Liver (tissue), 8 donors: ENCODE measurements at regions not wholly inside any gene's neighbourhood (a gene's known extent, or its start where the extent isn't known, plus 50 kb on each side); places are given as distances from the start of the nearest gene placed in this dataset.

Experiments used
- DNase-seq: peaks from one replicate; pipeline ENCODE4 v3.0.0-alpha.2; 2017; ENCODE audit warnings: low spot score
- H3K27ac ChIP-seq, 2 donors: one replicate each; pipeline ENCODE4 v1.7.0; 2013; ENCODE audit warnings: inconsistent platforms in 2 of 2, low read length in 2 of 2, control low read depth in 1 of 2, low read depth in 1 of 2, mild to moderate bottlenecking in 1 of 2
- H3K27me3 ChIP-seq, 4 donors: one replicate each; pipeline versions ENCODE4 v1.6.1 to v1.7.0; 2013; ENCODE audit warnings: low read length in 3 of 4, inconsistent platforms in 1 of 4, mild to moderate bottlenecking in 1 of 4, moderate library complexity in 1 of 4; ENCODE audit not compliant: control insufficient read depth in 4 of 4, insufficient read depth in 4 of 4
- H3K36me3 ChIP-seq, 4 donors: one replicate each; pipeline versions ENCODE4 v1.6.1 to v1.7.0; 2013; ENCODE audit warnings: low read length in 3 of 4, mild to moderate bottlenecking in 3 of 4, low read depth in 1 of 4, moderate library complexity in 1 of 4; ENCODE audit not compliant: control insufficient read depth in 4 of 4, insufficient read depth in 3 of 4
- H3K4me1 ChIP-seq, 4 donors: one replicate each; pipeline versions ENCODE4 v1.6.1 to v1.7.0; 2013; ENCODE audit warnings: low read length in 3 of 4, mild to moderate bottlenecking in 3 of 4, moderate library complexity in 1 of 4; ENCODE audit not compliant: control insufficient read depth in 4 of 4, insufficient read depth in 4 of 4
- H3K4me3 ChIP-seq, 3 donors: one replicate each; pipeline versions ENCODE4 v1.6.1 to v1.7.0; 2013; ENCODE audit warnings: low read length in 3 of 3, control low read depth in 1 of 3, low read depth in 1 of 3, mild to moderate bottlenecking in 1 of 3
- H3K9ac ChIP-seq, 2 donors: one replicate each; pipeline ENCODE4 v1.7.0; 2013; ENCODE audit warnings: low read length in 2 of 2, mild to moderate bottlenecking in 2 of 2, moderate library complexity in 2 of 2, control low read depth in 1 of 2, low read depth in 1 of 2
- H3K9me3 ChIP-seq, 4 donors: one replicate each; pipeline versions ENCODE4 v1.6.1 to v1.7.0; 2013; ENCODE audit warnings: low read length in 3 of 4; ENCODE audit not compliant: control insufficient read depth in 4 of 4
- ATF3 ChIP-seq: IDR thresholded peaks from 2 replicates; pipeline ENCODE4 v1.6.1; 2016; ENCODE audit warnings: antibody characterized with exemption
- EGR1 ChIP-seq, 2 donors: IDR thresholded peaks; 2 replicates each; pipeline ENCODE4 v1.6.1; 2016 to 2018; ENCODE audit warnings: antibody characterized with exemption in 2 of 2, low read depth in 2 of 2
- FOXA1 ChIP-seq: IDR thresholded peaks from 2 replicates; pipeline ENCODE4 v1.6.1; 2016; ENCODE audit warnings: antibody characterized with exemption
- FOXA2 ChIP-seq: IDR thresholded peaks from 2 replicates; pipeline ENCODE4 v1.6.1; 2016; ENCODE audit warnings: antibody characterized with exemption
- GABPA ChIP-seq, 2 donors: IDR thresholded peaks in 1 of 2; conservative IDR thresholded peaks in 1 of 2; 2 replicates each; pipeline ENCODE4 v1.6.1; 2016; ENCODE audit warnings: antibody characterized with exemption in 2 of 2, mild to moderate bottlenecking in 1 of 2, moderate library complexity in 1 of 2
- HNF4A ChIP-seq, 2 donors: conservative IDR thresholded peaks; 2 replicates each; pipeline ENCODE4 v1.6.1; 2016; ENCODE audit warnings: antibody characterized with exemption in 2 of 2, mild to moderate bottlenecking in 2 of 2
- HNF4G ChIP-seq: IDR thresholded peaks from 2 replicates; pipeline ENCODE4 v1.6.1; 2016; ENCODE audit warnings: antibody characterized with exemption
- JUND ChIP-seq, 2 donors: IDR thresholded peaks; 2 replicates each; pipeline ENCODE4 v1.6.1; 2016; ENCODE audit warnings: antibody characterized with exemption in 2 of 2
- NR2F2 ChIP-seq: IDR thresholded peaks from 2 replicates; pipeline ENCODE4 v1.6.1; 2016; ENCODE audit warnings: antibody characterized with exemption
- RAD21 ChIP-seq, 2 donors: IDR thresholded peaks; 2 replicates each; pipeline ENCODE4 v1.6.1; 2016; ENCODE audit warnings: antibody characterized with exemption in 2 of 2, mild to moderate bottlenecking in 2 of 2
- REST ChIP-seq: IDR thresholded peaks from 2 replicates; pipeline ENCODE4 v1.6.1; 2016; ENCODE audit warnings: antibody characterized with exemption, mild to moderate bottlenecking
- RXRA ChIP-seq, 2 donors: IDR thresholded peaks; 2 replicates each; pipeline ENCODE4 v1.6.1; 2017 to 2018; ENCODE audit warnings: antibody characterized with exemption in 2 of 2, mild to moderate bottlenecking in 1 of 2
- SP1 ChIP-seq: IDR thresholded peaks from 2 replicates; pipeline ENCODE4 v1.6.1; 2018; ENCODE audit warnings: antibody characterized with exemption, mild to moderate bottlenecking
- TAF1 ChIP-seq: conservative IDR thresholded peaks from 2 replicates; pipeline ENCODE4 v1.6.1; 2016; ENCODE audit warnings: antibody characterized with exemption, mild to moderate bottlenecking
- YY1 ChIP-seq: IDR thresholded peaks from 2 replicates; pipeline ENCODE4 v1.6.1; 2016; ENCODE audit warnings: antibody characterized with exemption, mild to moderate bottlenecking
- WGBS: extraction: QIAGEN DNeasy Blood & Tissue Kit; methylation state at CpG from one replicate; pipeline ENCODE4 v1.1.7; 2013; 5-methylcytosine and 5-hydroxymethylcytosine counted together
- TF ChIP-seq, protein P1 (sequence below): IDR thresholded peaks from 2 replicates; pipeline ENCODE4 v1.6.1; 2016; ENCODE audit warnings: antibody characterized with exemption
- TF ChIP-seq, protein P2 (sequence below): IDR thresholded peaks from 2 replicates; pipeline ENCODE4 v1.6.1; 2016; ENCODE audit warnings: antibody characterized with exemption
- TF ChIP-seq, protein P3 (sequence below): fragments of 150-350 bp; IDR thresholded peaks from 2 replicates; pipeline ENCODE4 v1.5.1; 2017; ENCODE audit warnings: improper control_type of control experiment, low read depth, low read length; ENCODE audit not compliant: missing input control
- donor health status: healthy.
- donor health status: healthy.
- donor health status: healthy.
- donor health status: healthy.
- donor health status: healthy.

- 27% methylated on average over 1 of the region's 1 CpG for WGBS
- no peak overlapping the region for H3K9ac ChIP-seq
- no peaks in the 10 kb centered on the region for H3K36me3 ChIP-seq
- no peaks in the 10 kb centered on the region for H3K27me3 ChIP-seq
- no peaks in the 10 kb centered on the region for H3K4me1 ChIP-seq
- no peak for TF ChIP-seq TAF1
- no peak for TF ChIP-seq JUND (IDR thresholded peaks at IDR 0.05)
- no peak for TF ChIP-seq RAD21 (IDR thresholded peaks at IDR 0.05)
- no peak for TF ChIP-seq YY1
- TF ChIP-seq NR2F2 = no peak
- TF ChIP-seq HNF4G = no peak
- TF ChIP-seq, protein P1, sequence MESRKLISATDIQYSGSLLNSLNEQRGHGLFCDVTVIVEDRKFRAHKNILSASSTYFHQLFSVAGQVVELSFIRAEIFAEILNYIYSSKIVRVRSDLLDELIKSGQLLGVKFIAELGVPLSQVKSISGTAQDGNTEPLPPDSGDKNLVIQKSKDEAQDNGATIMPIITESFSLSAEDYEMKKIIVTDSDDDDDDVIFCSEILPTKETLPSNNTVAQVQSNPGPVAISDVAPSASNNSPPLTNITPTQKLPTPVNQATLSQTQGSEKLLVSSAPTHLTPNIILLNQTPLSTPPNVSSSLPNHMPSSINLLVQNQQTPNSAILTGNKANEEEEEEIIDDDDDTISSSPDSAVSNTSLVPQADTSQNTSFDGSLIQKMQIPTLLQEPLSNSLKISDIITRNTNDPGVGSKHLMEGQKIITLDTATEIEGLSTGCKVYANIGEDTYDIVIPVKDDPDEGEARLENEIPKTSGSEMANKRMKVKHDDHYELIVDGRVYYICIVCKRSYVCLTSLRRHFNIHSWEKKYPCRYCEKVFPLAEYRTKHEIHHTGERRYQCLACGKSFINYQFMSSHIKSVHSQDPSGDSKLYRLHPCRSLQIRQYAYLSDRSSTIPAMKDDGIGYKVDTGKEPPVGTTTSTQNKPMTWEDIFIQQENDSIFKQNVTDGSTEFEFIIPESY = no peak
- no peak for TF ChIP-seq ATF3
- TF ChIP-seq, protein P2, sequence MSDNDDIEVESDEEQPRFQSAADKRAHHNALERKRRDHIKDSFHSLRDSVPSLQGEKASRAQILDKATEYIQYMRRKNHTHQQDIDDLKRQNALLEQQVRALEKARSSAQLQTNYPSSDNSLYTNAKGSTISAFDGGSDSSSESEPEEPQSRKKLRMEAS = no peak
- no peak for TF ChIP-seq HNF4A (conservative IDR thresholded peaks at IDR 0.05)
- no peak for TF ChIP-seq RXRA (IDR thresholded peaks at IDR 0.05)
- no peak for TF ChIP-seq FOXA1
- TF ChIP-seq GABPA (IDR thresholded peaks at IDR 0.05 in 1 of 2, conservative IDR thresholded peaks at IDR 0.05 in 1 of 2) = no peak
- no peak for TF ChIP-seq EGR1 (IDR thresholded peaks at IDR 0.05; ENCODE audit: low read depth in 2 of 2)
- TF ChIP-seq REST = no peak
- no peak for TF ChIP-seq FOXA2
- no peak for TF ChIP-seq SP1
- TF ChIP-seq, protein P3, sequence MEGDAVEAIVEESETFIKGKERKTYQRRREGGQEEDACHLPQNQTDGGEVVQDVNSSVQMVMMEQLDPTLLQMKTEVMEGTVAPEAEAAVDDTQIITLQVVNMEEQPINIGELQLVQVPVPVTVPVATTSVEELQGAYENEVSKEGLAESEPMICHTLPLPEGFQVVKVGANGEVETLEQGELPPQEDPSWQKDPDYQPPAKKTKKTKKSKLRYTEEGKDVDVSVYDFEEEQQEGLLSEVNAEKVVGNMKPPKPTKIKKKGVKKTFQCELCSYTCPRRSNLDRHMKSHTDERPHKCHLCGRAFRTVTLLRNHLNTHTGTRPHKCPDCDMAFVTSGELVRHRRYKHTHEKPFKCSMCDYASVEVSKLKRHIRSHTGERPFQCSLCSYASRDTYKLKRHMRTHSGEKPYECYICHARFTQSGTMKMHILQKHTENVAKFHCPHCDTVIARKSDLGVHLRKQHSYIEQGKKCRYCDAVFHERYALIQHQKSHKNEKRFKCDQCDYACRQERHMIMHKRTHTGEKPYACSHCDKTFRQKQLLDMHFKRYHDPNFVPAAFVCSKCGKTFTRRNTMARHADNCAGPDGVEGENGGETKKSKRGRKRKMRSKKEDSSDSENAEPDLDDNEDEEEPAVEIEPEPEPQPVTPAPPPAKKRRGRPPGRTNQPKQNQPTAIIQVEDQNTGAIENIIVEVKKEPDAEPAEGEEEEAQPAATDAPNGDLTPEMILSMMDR = no peak
- H3K9me3 ChIP-seq = no peaks in the 10 kb centered on the region
- DNase-seq = no peak
- H3K27ac ChIP-seq = no peak overlapping the region
- H3K4me3 ChIP-seq = no peak overlapping the region
Measured at GRCh38 chr3:35484929-35485530, 154.3 kb upstream of the ARPP21 start.
